ENCODE measurements at regions not wholly inside any gene's neighbourhood (a gene's known extent, or its start where the extent isn't known, plus 50 kb on each side); places are given as distances from the start of the nearest gene placed in this dataset.

DNA sequence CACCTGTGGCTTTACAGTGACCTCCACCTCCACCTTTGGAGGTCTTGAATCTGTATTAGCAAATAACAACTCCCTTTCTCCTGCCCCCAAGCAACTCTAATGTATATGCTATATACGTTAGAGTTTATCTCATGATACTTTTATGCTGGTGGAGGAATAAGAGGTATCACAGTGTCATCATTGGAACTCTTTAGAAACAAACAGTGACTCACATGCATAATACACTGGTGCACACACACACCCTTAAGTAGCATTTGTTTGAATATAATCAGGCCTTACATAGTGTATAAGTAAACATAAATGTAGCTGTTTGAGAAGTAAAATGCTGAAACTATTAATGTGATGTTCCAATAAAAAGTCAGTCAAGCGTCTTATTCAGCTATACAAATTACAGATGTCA, 280.2 kb upstream of the C2CD4B start:
- no peak for DNase-seq (ENCODE audit: low read depth)
- TF ChIP-seq, protein P1, sequence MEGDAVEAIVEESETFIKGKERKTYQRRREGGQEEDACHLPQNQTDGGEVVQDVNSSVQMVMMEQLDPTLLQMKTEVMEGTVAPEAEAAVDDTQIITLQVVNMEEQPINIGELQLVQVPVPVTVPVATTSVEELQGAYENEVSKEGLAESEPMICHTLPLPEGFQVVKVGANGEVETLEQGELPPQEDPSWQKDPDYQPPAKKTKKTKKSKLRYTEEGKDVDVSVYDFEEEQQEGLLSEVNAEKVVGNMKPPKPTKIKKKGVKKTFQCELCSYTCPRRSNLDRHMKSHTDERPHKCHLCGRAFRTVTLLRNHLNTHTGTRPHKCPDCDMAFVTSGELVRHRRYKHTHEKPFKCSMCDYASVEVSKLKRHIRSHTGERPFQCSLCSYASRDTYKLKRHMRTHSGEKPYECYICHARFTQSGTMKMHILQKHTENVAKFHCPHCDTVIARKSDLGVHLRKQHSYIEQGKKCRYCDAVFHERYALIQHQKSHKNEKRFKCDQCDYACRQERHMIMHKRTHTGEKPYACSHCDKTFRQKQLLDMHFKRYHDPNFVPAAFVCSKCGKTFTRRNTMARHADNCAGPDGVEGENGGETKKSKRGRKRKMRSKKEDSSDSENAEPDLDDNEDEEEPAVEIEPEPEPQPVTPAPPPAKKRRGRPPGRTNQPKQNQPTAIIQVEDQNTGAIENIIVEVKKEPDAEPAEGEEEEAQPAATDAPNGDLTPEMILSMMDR (conservative IDR thresholded peaks at IDR 0.05; ENCODE audit: low read depth, low read length): no peak
- no peak overlapping the region for H3K4me3 ChIP-seq (ENCODE audit: low read depth, low read length)

DNA sequence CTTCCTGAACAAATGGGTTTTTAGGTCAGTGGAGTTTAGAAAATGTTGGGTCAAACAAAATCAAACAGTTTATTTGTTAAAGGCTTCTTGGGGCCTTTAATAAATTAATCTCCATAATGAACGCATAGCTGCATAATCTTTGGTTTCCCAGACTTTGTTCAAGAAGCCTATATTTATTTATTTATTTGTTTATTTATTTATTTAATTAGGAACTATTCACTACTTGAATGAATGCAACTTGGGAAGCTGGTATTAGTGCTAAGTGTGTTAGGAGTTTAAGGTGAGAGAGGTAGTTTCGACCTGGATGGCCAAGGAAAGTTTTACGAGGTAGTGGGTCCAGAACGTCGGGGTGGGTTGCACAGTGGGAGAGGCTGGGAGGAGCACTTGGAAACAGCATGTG, 281.9 kb upstream of the C2CD4B start:
- no peak overlapping the region for H3K4me3 ChIP-seq (ENCODE audit: low read depth, low read length)
- no peak for DNase-seq (ENCODE audit: low read depth)
- TF ChIP-seq, protein P1 (conservative IDR thresholded peaks at IDR 0.05; ENCODE audit: low read depth, low read length): no peak

DNA sequence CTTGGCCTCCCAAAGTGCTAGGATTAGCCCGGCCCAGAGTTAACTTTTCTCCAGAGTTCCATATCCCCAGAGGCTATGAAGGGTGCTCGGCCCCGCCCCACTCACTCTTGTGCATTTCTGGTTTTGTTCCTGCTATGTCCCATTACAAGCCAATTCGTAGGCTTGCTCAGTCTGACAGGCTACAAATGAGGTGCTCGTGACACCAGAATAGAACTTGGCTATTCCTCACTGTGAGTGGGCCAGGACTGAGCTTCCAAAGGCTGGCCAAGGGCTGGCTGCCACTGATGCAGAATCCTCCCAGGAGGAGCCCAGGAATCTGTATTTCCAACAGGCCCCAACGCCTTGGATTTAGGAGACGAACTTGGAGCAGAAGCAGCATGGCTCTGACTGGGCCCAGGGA, 282.7 kb upstream of the C2CD4B start:
- no peak overlapping the region for H3K4me3 ChIP-seq (ENCODE audit: low read depth, low read length)
- TF ChIP-seq, protein P1 (conservative IDR thresholded peaks at IDR 0.05; ENCODE audit: low read depth, low read length): no peak
- no peak for DNase-seq (ENCODE audit: low read depth)

DNA sequence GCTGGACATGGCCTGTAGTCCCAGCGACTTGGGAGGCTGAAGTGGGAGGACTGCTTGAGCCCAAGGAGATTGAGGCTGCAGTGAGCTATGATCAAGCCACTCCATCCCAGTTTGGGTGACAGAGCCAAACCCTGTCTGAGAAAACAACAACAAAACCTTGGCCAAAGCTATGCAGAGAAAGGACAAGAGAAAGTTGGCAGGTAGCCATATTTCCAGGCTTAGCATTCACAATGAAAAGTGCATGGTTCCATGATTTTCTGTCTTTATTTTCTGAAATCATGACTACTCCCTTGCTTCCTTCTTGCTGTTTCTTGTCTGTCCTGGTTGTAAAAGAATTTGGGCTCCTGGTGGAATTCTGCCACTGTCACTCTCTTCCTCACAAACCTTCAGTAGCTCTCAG, 284.6 kb upstream of the C2CD4B start:
- DNase-seq (ENCODE audit: low read depth): no peak
- no peak overlapping the region for H3K4me3 ChIP-seq (ENCODE audit: low read depth, low read length)
- TF ChIP-seq, protein P1 (conservative IDR thresholded peaks at IDR 0.05; ENCODE audit: low read depth, low read length): no peak

DNA sequence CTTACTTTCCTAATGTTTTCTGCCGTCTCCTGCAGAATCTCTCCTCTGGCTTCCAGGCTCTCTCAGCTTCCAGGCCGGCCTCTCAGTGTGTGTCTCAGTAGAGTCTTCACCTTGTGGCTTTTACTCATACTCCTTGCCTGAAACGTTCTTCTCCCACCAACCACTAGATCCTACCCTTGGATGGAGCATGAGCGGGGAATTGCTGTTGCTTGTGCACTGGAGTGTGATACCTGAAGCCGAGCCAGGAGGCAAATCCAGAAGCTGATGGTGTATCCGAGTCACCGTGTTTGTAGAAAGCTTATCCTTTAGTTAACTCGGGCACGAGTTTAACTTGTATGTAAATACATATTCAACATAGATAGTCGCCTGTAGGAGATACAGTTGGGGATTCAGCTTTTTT, 285.0 kb upstream of the C2CD4B start:
- DNase-seq (ENCODE audit: low read depth): no peak
- no peak overlapping the region for H3K4me3 ChIP-seq (ENCODE audit: low read depth, low read length)
- TF ChIP-seq, protein P1 (conservative IDR thresholded peaks at IDR 0.05; ENCODE audit: low read depth, low read length): peak; percentile 19

DNA sequence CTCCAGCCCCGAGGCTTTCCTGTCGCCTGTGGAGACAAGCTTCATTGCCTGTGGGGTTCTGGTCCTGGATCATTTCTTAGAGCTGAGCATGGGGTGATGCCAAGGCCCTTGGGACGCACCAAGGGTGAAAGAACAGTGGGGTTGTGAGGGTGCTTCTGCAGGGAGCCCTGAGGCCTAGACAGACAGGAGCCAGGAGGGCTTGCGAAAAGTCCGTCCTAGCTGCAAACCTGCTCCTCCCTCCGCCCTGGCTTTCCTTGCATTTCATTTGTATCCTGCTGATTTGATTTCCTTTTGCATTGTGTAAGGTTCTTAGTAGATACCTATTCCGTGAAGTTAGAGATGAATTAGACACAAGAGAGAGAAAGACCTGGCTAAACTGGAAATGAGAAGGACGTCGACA, 286.9 kb upstream of the C2CD4B start:
- TF ChIP-seq, protein P1 (conservative IDR thresholded peaks at IDR 0.05; ENCODE audit: low read depth, low read length): no peak
- H3K4me3 ChIP-seq (ENCODE audit: low read depth, low read length): no peak overlapping the region
- DNase-seq (ENCODE audit: low read depth): no peak

DNA sequence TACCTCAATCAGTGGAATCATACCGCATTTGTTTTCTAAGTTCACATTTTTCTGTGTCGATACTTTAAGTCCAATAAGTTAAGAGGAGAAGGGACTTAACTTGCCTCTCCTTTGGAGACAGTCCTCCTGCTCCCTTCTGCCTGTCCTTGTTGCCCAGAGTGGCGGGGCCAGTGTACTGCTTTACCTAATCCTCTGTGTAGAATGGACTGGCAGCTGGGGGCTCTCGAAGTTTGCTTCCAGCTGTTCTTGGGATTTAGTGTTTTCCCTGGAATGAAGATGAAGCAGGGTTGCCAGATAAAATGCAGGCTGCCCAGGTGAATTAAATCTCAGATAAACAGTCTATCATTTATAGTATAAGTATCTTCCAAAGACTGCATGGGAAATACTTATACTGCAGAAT, 287.6 kb upstream of the C2CD4B start:
- TF ChIP-seq, protein P1 (conservative IDR thresholded peaks at IDR 0.05; ENCODE audit: low read depth, low read length): no peak
- no peak for DNase-seq (ENCODE audit: low read depth)
- no peak overlapping the region for H3K4me3 ChIP-seq (ENCODE audit: low read depth, low read length)

Measured in epithelial cell of proximal tubule (primary cell).